GM12872 (cell line): ENCODE measurements at regions not wholly inside any gene's neighbourhood (a gene's known extent, or its start where the extent isn't known, plus 50 kb on each side); places are given as distances from the start of the nearest gene placed in this dataset.

Experiments used
- CTCF ChIP-seq: IDR thresholded peaks from 3 replicates; pipeline ENCODE4 v1.5.1; 2011; ENCODE audit warnings: low read depth, mild to moderate bottlenecking, low read length, moderate library complexity; ENCODE audit not compliant: insufficient read depth

GRCh38 chr14:58901826-58902225 is 264.1 kb downstream of the DACT1 start:
- TF ChIP-seq CTCF: no peak

- no peak for TF ChIP-seq CTCF
Observed at GRCh38 chr14:58904776-58905175, 267.0 kb downstream of the DACT1 start.

GRCh38 chr14:58907803-58908202 is 270.0 kb downstream of the DACT1 start:
- no peak for TF ChIP-seq CTCF

GRCh38 chr14:58912287-58912686 is 274.5 kb downstream of the DACT1 start:
- TF ChIP-seq CTCF: no peak

GRCh38 chr14:58912799-58913432 is 275.2 kb downstream of the DACT1 start:
- TF ChIP-seq CTCF: no peak

- no peak for TF ChIP-seq CTCF
Observed at GRCh38 chr14:58914279-58914855, 274.1 kb upstream of the DAAM1 start.

- no peak for TF ChIP-seq CTCF
Observed at GRCh38 chr14:58915646-58916045, 272.8 kb upstream of the DAAM1 start.
